Skeletal muscle cell (primary cell): ENCODE measurements at regions not wholly inside any gene's neighbourhood (a gene's known extent, or its start where the extent isn't known, plus 50 kb on each side); places are given as distances from the start of the nearest gene placed in this dataset.

ENCODE experiments used
- DNase-seq: peaks from one replicate; pipeline ENCODE4 v3.0.0-alpha.2; 2010; ENCODE audit warnings: low read depth
- H3K4me3 ChIP-seq: 2 replicates; pipeline ENCODE4 v1.5.1; 2011; ENCODE audit warnings: low read depth, mild to moderate bottlenecking, control low read depth, low read length, moderate library complexity

DNA sequence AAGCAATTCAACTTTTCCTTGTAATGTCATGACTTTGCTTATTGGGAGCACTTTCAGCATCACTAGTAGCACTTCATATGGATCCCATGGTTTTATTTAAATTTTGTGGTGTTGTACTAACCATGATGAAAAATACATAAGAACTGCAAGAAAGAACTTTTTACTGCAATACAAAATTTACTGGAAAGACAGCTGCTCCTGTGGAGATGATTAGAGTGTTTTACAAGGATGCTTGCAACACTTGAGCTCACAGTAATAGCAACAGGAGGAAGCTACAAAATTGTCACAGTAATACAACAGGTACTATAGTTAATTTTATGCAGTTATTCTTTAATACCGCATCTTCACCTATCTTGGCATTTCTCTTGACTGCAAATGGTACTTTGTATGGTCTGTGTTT lies 158.3 kb upstream of the TSLP start:
- DNase-seq: no peak

DNA sequence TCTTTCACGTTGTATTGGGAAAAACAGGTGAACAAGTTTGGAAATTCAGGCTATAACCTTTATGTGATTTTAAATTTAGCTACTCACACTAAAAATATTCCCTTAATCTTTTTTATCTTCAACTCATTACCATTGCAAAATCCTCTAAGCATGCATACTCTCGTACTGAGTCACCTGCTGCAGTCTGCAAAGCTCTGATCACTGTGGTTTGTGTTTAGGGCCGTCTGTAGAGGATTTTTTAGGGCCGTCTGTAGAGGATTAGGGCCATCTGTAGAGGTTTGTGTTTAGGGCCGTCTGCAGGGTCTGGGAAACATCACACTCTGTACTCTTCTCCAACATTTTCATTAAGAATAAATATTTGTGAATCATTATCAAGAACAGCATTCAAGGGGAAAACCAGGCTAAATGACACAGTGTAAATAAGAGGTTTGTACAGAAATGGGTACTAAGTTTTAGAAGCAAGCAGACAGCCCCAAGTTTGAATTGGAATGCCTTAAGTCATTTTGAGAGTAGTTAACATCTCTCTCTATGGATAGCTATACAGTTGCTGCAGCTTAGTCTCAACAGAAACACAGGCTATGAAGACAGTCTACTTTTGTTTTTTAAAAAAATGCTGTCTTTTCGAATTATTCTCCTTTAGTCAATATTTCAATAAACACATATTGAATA lies 155.0 kb upstream of the TSLP start:
- peak; percentile 85 for DNase-seq

More for the DNA sequence above, 158.3 kb upstream of the TSLP start:
- H3K4me3 ChIP-seq: no peak overlapping the region

DNA sequence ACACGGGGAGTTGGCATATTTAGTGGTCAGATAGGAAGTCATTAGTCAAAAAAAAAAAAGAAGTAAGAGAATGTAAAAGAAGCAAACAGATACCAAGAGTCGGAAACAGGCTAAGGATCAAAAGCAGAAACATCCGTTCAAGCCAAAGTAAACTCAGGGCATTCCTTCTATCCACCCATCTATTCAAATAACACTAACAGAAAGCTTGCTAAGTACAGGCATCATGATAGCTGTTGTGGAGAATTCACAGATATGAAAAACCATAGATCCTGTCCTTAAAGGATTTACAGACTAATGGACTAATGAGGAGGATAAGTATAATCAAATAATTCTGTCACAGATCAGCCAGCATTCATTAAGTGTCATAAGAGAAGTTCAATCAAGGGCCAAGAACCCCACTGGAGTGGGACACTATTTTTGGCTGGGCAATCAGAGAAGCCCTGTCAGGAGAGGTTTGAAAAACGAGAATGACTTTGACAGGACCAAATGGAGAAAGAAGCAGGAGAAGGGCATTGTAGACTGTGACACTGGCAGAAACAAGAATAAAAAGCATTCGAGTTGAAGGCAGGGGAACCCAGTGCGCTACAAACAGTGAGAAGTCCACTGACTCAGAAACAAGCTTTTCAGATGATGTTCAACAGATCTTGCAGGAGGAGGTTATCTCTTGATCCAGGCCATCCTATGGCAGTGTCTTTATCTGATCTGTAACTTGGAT lies 154.2 kb upstream of the TSLP start:
- DNase-seq: no peak
- H3K4me3 ChIP-seq: no peak overlapping the region

More for the DNA sequence above, 155.0 kb upstream of the TSLP start:
- H3K4me3 ChIP-seq: no peak overlapping the region

DNA sequence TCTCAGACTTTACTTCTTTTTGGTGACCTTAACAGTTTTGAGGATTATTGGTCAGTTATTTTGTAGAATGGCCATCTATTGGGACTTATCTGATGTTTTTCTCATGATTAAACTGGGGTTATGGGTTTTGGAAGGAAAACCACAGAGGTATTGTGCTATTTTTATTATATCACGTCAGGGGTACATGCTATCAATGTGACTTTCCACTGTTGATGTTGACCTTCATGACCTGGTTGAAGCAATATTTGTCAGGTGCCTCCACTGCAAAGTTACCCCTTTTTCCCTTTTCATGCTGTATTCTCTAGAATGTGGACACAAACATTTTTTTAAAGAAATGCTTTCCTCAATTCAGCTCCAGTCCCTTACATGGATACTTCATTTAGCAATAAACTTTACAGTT lies 152.8 kb upstream of the TSLP start:
- DNase-seq: no peak
- H3K4me3 ChIP-seq: no peak overlapping the region

DNA sequence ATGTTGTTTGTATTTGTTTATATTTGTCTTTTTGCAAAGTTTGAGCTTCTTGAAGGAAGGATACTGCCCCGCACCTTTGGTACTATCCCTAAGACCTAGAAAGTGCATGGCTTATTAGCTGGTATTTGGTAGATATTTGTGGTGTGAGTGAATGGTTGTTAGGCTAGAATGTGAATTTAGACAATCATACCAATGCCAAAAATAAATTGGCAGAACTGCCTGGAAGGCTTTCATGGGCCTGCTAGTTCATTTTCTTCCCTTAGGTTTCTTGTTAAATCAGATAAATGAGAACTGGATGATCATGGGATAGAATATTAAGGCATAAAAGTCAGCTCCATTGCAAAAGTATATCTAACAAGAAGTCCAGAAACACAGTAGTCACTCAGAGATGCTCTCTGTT lies 147.5 kb upstream of the TSLP start:
- DNase-seq: no peak

DNA sequence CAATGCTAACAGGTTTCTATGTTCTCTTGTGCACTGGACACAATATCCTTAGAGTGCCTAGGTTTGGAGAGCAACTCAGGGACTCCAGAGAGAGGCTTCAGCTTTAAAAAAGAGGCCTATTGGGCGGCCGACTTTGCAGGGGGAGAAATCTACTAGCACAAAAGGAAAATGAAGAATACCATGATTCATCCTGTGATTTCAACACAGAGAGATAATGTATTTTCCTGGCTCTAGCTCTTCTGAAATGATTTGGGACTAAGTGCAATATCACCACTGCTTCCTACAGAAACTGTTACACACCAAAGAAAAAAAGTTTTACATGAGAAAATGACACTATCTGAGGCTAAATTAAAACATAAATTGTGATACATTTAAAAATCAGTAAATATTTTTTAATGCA lies 146.1 kb upstream of the TSLP start:
- no peak for DNase-seq
- H3K4me3 ChIP-seq: no peak overlapping the region

More for the DNA sequence above, 147.5 kb upstream of the TSLP start:
- H3K4me3 ChIP-seq: no peak overlapping the region

GRCh38 chr5:110925916-110926315 lies 145.6 kb upstream of the TSLP start:
- H3K4me3 ChIP-seq: no peak overlapping the region
- no peak for DNase-seq

DNA sequence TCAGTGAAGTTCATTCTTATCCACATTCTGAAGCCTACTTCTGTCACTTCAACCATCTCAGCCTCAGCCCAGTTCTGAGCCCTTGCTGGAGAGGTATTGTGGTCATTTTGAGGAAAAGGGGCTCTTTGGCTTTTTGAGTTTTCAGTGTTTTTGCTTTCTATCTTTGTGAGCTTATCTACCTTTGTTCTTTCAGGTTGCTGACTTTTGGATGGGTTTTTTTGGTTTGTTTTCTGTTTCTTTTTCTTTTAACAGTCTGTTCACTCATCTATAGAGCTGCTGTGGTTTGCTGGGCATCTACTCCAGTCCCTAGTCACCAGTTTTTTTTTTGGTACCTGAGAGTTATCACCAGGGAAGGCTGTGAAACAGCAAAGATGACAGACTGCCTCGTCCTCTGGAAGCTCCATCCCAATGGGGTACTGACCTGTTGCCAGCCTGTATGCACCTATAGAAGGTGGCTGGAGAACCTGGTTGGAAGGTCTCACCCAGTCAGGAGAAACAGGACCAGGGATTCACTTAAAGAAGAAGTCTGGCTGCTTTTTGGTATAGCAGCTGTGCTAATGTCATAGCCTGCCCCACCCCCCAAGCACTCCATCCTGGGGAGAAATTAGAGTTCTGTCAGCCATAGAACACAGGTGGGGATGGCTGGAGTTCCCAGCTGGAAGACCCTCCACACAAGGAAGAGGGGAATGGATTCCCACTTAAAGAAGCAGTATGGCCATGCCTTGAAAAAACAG lies 138.6 kb upstream of the TSLP start:
- no peak overlapping the region for H3K4me3 ChIP-seq
- DNase-seq: no peak

DNA sequence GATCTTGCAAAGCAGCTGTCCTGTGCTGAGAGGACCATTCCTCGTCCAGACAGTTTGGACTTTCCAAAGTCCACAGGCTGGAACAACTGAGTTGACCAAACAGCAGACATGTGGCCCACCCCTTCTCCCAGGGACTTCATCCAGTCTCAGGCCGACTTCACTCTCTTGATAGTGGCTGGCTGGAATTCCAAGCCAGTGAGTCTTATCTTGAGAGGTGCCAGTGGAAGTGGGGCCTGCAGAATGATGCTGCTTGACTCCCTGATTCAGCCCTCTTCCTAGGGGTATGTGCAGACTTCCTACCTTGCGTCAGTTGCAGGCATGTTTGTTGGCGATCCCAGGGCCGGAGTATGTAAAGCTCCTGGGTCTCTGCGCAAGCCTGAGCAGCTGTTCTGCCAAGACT lies 131.4 kb upstream of the TSLP start:
- no peak for DNase-seq
- H3K4me3 ChIP-seq: no peak overlapping the region

DNA sequence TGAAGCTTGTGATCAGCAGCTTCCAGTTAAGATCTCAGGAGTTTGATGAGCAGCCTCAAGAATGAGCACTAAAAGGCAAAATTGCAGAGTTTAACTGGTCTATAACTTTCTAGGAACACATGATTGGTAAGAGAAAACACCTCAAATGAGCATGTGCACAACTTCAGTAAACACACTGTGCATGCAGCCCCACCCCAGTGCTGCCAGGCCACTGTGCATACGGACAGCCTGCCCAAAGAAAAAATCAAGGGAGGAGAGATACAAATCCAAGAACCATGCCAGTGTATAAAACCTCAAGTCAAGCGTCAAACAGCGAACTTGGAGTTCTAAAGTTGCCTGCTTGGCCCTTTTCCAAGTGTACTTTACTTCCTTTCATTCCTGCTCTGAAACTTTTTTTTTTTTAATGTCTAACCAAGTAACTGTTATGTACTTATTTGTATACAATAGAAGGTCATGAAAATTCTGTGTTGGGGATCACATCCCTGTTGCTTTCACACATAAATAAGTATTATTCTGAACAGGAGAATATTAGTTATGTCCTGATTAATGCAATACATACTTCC lies 125.6 kb upstream of the TSLP start:
- no peak for DNase-seq
- H3K4me3 ChIP-seq: no peak overlapping the region

DNA sequence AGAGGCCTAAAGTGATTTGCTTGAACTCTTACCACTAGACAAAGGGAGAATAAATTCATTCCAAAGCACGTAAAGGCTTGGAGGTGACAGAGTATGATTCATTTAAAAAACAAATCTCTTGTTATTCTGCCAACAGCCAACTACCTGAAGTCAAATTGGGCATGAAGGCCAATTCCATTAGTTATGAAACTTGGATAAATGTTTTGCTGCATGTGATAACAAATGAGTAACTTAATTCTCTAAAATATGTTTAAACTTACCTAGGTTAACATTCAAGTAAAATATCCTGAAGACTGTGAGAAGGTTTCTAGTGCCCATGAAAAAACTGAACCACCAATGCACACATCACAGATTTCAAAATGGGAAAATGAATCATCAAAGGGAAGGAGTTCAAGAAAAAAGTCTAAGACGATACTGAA lies 120.1 kb upstream of the TSLP start:
- no peak overlapping the region for H3K4me3 ChIP-seq
- DNase-seq: no peak

GRCh38 chr5:110956280-110956912 lies 115.1 kb upstream of the TSLP start:
- DNase-seq: no peak
- H3K4me3 ChIP-seq: no peak overlapping the region

GRCh38 chr5:110956913-110957813 lies 114.3 kb upstream of the TSLP start:
- no peak for DNase-seq
- H3K4me3 ChIP-seq: no peak overlapping the region

DNA sequence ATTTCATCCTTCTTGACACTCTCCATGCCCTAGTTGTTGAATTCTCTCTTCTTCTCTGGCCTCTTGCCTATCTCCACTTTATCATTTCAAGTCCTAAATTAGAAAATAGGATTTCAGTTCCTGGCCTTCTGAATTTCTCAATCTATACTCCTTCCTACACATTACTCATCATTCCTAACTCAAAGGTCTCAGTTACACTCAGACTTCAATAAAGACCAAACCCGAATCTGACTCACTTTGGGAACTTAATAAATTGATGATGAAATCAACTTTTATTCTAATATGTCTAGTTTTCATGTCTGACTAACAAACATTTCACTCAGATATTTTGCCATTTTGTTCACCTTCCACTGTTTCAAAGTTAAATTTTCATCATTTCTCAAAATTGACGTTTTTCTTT lies 113.6 kb upstream of the TSLP start:
- DNase-seq: peak; percentile 51
- no peak overlapping the region for H3K4me3 ChIP-seq

- DNase-seq: no peak
Observed at GRCh38 chr5:110963495-110963894, 108.0 kb upstream of the TSLP start.

DNA sequence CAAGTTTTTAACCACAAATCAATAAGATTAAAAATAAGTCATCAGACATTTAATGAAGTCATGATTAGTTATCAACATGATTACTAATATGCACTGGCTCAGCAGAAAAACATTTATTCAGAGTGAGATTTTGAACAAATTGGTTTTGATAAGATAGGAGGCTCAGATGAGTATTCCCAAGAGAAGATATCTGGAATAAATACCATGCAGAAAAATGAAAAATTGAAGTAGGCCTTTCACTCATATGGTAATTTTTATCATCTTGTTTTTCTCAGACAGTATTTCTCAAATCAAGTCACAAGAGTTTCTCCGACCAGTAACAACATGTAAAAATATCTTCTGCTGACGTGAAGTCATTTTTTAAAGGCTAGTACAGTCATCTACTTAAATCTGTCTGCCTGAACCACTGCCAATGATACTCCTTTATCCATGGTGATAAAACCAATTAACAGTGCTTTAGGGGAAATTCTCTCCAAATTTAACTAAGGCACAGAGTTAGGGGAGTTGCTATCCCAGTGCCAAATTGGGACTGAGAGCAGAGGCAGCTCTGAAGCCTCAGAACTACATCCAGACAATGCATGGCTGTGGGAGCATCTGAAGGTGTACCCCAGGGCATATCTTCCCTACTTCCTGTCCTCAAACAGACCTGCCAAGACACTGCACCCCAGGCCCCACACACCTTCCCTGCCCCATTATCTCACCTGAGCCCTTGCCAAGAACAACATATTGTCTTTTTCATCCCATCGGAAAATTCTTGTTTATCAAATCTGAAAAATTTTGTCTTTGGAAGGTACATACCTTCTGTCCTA lies 105.5 kb upstream of the TSLP start:
- DNase-seq: no peak
- no peak overlapping the region for H3K4me3 ChIP-seq

More at GRCh38 chr5:110963495-110963894, 108.0 kb upstream of the TSLP start:
- H3K4me3 ChIP-seq: no peak overlapping the region

DNA sequence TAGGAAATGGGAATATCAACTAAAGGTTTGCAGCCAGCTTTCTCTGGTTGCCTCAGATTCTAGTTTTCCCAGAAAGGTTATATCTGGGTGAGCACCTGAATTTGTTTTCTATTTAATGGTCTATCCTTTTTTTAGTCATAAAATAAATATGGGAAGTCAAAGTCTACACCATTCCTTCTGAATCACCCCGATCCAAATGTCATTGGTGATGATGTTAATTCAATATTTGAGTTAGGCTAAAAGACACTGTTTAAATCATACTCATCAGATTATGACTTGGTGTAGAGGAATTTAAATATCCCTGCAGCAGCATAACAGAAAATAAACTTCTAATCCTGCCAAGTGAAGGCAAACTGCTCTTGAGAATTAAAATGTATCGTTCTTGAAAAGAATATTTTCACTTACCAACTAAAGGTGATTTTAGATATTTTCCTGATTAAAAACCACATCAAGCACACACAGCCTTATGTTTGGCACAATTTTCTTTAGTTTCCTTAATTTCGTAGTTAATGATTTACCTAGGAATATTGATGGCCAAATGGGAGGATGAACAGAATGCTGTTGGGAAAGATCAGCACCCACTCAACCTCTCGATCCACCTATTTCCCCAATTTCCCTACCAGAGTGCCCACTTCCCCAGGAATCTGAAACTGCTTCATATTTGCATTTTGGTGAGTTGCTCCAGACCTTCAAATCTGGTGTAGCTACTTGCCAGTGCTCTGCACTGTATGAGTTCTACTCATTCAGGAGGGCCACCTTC lies 103.1 kb upstream of the TSLP start:
- no peak overlapping the region for H3K4me3 ChIP-seq

More for the DNA sequence above, 103.1 kb upstream of the TSLP start:
- DNase-seq: no peak
